GM21528 (cell line): ENCODE measurements at regions not wholly inside any gene's neighbourhood (a gene's known extent, or its start where the extent isn't known, plus 50 kb on each side); places are given as distances from the start of the nearest gene placed in this dataset.
"Not testable (repeated sequence)": the region's sequence is repeated elsewhere in the genome, so short reads cannot be mapped to it uniquely, and the experiment has no call there.

Source experiments
- ATAC-seq: cut with Tn5 transposase; IDR thresholded peaks from one replicate; pipeline ENCODE4 v1.9.1; 2021; ENCODE audit warnings: mild to moderate bottlenecking, moderate library complexity; ENCODE audit not compliant: unreplicated experiment, low FRiP score

- no peak for ATAC-seq
Observed at GRCh38 chr10:42380926-42381547, 257.3 kb downstream of the ZNF33B start.

GRCh38 chr10:42367532-42368230, 270.7 kb downstream of the ZNF33B start:
- ATAC-seq = peak; percentile 96

GRCh38 chr10:42351745-42352144, 286.6 kb downstream of the ZNF33B start:
- no peak for ATAC-seq

GRCh38 chr10:42336593-42337337, 301.6 kb downstream of the ZNF33B start:
- not testable (repeated sequence) for ATAC-seq

GRCh38 chr10:42335653-42336296, 302.6 kb downstream of the ZNF33B start:
- not testable (repeated sequence) for ATAC-seq

GRCh38 chr10:42304341-42304740, 334.0 kb downstream of the ZNF33B start:
- ATAC-seq = no peak

GRCh38 chr10:42281896-42282295, 356.5 kb downstream of the ZNF33B start:
- not testable (repeated sequence) for ATAC-seq

GRCh38 chr10:42269788-42270187, 368.6 kb downstream of the ZNF33B start:
- not testable (repeated sequence) for ATAC-seq

GRCh38 chr10:42263259-42263658, 375.1 kb downstream of the ZNF33B start:
- ATAC-seq = not testable (repeated sequence)

GRCh38 chr10:42243002-42243401, 395.4 kb downstream of the ZNF33B start:
- not testable (repeated sequence) for ATAC-seq

GRCh38 chr10:42242135-42242805, 396.1 kb downstream of the ZNF33B start:
- ATAC-seq = no peak

- not testable (repeated sequence) for ATAC-seq
Observed at GRCh38 chr10:42236401-42236800, 402.0 kb downstream of the ZNF33B start.

- not testable (repeated sequence) for ATAC-seq
Observed at GRCh38 chr10:42235736-42236135, 402.6 kb downstream of the ZNF33B start.

- not testable (repeated sequence) for ATAC-seq
Observed at GRCh38 chr10:42235241-42235640, 403.1 kb downstream of the ZNF33B start.

- not testable (repeated sequence) for ATAC-seq
Observed at GRCh38 chr10:42234506-42234905, 403.9 kb downstream of the ZNF33B start.

GRCh38 chr10:42233461-42234206, 404.7 kb downstream of the ZNF33B start:
- not testable (repeated sequence) for ATAC-seq

GRCh38 chr10:42232955-42233354, 405.4 kb downstream of the ZNF33B start:
- ATAC-seq = not testable (repeated sequence)

GRCh38 chr10:42230812-42231211, 407.6 kb downstream of the ZNF33B start:
- not testable (repeated sequence) for ATAC-seq

- ATAC-seq = not testable (repeated sequence)
Observed at GRCh38 chr10:42230115-42230514, 408.3 kb downstream of the ZNF33B start.
